ENCODE measurements at regions not wholly inside any gene's neighbourhood (a gene's known extent, or its start where the extent isn't known, plus 50 kb on each side); places are given as distances from the start of the nearest gene placed in this dataset.

- TF ChIP-seq ZFP30 (CRISPR knock-in tag; IDR thresholded peaks at IDR 0.05) = no peak
- TF ChIP-seq CSDC2 (CRISPR knock-in tag; IDR thresholded peaks at IDR 0.05) = no peak
- no peak for ATAC-seq
Observed at GRCh38 chr6:27834879-27835549, 77.2 kb downstream of the OR2B2 start.

DNA sequence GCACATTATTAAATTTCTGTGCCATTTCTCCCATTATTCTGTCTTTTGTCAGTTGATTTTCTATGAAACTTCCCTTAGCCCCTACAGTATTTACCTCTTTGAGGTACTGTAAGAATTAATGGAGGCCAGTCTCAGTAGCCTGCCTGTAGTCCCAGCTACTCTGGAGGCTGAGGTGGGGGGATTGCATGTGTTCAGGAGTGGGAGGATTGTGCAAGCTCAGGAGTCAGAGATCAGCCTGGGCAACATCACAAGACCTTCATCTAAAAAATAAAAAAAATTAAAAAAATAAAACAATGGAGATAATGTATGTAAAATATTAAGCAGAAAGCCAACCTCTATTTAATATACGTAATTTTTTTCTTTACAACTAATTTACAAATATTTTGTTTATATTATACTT lies 77.8 kb downstream of the OR2B2 start:
- no peak for ATAC-seq
- TF ChIP-seq BACH2 (CRISPR knock-in tag; IDR thresholded peaks at IDR 0.05; ENCODE audit: borderline replicate concordance) = no peak
- TF ChIP-seq SNAI2 (CRISPR knock-in tag; IDR thresholded peaks at IDR 0.05) = no peak
- TF ChIP-seq, protein P1, sequence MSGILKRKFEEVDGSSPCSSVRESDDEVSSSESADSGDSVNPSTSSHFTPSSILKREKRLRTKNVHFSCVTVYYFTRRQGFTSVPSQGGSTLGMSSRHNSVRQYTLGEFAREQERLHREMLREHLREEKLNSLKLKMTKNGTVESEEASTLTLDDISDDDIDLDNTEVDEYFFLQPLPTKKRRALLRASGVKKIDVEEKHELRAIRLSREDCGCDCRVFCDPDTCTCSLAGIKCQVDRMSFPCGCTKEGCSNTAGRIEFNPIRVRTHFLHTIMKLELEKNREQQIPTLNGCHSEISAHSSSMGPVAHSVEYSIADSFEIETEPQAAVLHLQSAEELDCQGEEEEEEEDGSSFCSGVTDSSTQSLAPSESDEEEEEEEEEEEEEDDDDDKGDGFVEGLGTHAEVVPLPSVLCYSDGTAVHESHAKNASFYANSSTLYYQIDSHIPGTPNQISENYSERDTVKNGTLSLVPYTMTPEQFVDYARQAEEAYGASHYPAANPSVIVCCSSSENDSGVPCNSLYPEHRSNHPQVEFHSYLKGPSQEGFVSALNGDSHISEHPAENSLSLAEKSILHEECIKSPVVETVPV (CRISPR knock-in tag; IDR thresholded peaks at IDR 0.05) = no peak
- no peak for TF ChIP-seq PATZ1 (CRISPR knock-in tag; IDR thresholded peaks at IDR 0.05; ENCODE audit: borderline replicate concordance)
- no peak for TF ChIP-seq CSDC2 (CRISPR knock-in tag; IDR thresholded peaks at IDR 0.05)
- no peak for TF ChIP-seq ZFP30 (CRISPR knock-in tag; IDR thresholded peaks at IDR 0.05)
- no peak for TF ChIP-seq RARB (CRISPR knock-in tag; IDR thresholded peaks at IDR 0.05)
- TF ChIP-seq ZC3H10 (CRISPR knock-in tag; IDR thresholded peaks at IDR 0.05) = no peak
- no peak for TF ChIP-seq OSR1 (CRISPR knock-in tag; IDR thresholded peaks at IDR 0.05)

- ATAC-seq = peak; percentile 89
Observed at GRCh38 chr6:27831434-27832081, 80.6 kb downstream of the OR2B2 start.

DNA sequence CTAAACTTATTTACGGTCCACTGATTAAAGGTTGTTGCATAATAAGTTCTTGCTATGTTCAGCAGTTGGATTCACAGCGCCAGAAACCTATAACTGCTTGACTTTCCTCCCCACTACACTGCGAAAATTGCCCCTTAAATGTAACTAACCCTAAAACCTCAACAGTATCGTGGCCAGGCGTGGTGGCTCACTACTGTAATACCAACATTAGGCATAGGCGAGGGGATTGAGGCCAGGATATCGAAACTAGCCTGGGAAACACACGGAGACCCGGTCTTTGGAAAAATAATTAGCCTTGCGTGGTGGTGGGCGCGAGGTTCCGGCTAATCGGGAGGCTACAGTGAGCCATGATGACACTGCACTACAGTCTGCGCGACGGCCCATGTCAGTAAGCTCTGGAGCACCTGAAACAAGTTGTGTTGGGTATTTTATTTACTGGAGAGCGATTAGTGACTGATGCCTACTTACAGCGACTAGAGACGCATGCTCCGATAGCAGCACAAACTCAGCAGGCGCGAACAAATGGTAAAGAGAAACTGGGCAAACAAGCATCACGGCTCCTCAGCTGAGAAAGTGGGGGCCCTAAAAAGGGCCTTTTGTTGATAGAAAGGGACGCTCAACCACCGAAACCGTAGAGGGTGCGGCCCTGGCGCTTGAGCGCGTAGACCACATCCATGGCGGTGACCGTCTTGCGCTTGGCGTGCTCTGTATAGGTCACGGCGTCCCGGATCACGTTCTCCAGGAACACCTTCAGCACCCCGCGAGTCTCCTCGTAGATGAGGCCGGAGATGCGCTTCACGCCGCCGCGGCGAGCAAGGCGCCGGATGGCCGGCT lies 81.4 kb downstream of the OR2B2 start:
- peak; percentile 77 for ATAC-seq

DNA sequence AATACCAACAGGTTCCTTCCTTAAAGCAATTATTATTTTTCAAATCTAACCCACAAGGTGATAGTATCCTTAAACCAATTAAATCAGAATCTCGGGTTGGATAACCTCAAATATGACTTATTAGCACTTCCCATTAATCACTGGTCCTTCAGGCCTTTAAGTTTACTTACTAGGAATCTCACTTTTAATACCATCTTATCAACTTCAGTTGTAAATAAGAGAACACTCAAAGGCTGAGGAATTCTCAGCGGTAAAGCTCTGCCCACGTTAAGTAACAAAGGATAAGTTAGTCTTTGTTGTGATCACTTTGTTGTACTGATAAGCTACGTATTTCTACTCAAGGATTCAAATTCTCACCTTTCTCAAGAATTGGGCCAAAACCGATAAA lies 82.0 kb downstream of the OR2B2 start:
- peak; percentile 12 for ATAC-seq
- TF ChIP-seq TOX (CRISPR knock-in tag; IDR thresholded peaks at IDR 0.05; ENCODE audit: borderline replicate concordance) (no peak), ZNF70 (CRISPR knock-in tag; IDR thresholded peaks at IDR 0.05) (no peak), ZNF8 (CRISPR knock-in tag; IDR thresholded peaks at IDR 0.05) (no peak), GLIS3 (CRISPR knock-in tag; IDR thresholded peaks at IDR 0.05) (no peak), OSR1 (CRISPR knock-in tag; IDR thresholded peaks at IDR 0.05) (no peak), ARNTL (CRISPR knock-in tag; IDR thresholded peaks at IDR 0.05; ENCODE audit: borderline replicate concordance, low read depth) (no peak), PATZ1 (CRISPR knock-in tag; IDR thresholded peaks at IDR 0.05; ENCODE audit: borderline replicate concordance) (no peak), RARB (CRISPR knock-in tag; IDR thresholded peaks at IDR 0.05) (no peak), CREB5 (CRISPR knock-in tag; IDR thresholded peaks at IDR 0.05; ENCODE audit: low read depth) (no peak), ZFP30 (CRISPR knock-in tag; IDR thresholded peaks at IDR 0.05) (no peak), ZC3H10 (CRISPR knock-in tag; IDR thresholded peaks at IDR 0.05) (no peak)
- TF ChIP-seq, protein P2, sequence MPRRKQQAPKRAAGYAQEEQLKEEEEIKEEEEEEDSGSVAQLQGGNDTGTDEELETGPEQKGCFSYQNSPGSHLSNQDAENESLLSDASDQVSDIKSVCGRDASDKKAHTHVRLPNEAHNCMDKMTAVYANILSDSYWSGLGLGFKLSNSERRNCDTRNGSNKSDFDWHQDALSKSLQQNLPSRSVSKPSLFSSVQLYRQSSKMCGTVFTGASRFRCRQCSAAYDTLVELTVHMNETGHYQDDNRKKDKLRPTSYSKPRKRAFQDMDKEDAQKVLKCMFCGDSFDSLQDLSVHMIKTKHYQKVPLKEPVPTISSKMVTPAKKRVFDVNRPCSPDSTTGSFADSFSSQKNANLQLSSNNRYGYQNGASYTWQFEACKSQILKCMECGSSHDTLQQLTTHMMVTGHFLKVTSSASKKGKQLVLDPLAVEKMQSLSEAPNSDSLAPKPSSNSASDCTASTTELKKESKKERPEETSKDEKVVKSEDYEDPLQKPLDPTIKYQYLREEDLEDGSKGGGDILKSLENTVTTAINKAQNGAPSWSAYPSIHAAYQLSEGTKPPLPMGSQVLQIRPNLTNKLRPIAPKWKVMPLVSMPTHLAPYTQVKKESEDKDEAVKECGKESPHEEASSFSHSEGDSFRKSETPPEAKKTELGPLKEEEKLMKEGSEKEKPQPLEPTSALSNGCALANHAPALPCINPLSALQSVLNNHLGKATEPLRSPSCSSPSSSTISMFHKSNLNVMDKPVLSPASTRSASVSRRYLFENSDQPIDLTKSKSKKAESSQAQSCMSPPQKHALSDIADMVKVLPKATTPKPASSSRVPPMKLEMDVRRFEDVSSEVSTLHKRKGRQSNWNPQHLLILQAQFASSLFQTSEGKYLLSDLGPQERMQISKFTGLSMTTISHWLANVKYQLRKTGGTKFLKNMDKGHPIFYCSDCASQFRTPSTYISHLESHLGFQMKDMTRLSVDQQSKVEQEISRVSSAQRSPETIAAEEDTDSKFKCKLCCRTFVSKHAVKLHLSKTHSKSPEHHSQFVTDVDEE (CRISPR knock-in tag; IDR thresholded peaks at IDR 0.05) = no peak
- TF ChIP-seq, protein P3, sequence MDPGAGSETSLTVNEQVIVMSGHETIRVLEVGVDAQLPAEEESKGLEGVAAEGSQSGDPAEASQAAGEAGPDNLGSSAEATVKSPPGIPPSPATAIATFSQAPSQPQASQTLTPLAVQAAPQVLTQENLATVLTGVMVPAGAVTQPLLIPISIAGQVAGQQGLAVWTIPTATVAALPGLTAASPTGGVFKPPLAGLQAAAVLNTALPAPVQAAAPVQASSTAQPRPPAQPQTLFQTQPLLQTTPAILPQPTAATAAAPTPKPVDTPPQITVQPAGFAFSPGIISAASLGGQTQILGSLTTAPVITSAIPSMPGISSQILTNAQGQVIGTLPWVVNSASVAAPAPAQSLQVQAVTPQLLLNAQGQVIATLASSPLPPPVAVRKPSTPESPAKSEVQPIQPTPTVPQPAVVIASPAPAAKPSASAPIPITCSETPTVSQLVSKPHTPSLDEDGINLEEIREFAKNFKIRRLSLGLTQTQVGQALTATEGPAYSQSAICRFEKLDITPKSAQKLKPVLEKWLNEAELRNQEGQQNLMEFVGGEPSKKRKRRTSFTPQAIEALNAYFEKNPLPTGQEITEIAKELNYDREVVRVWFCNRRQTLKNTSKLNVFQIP (CRISPR knock-in tag; IDR thresholded peaks at IDR 0.05; ENCODE audit: borderline replicate concordance, low read depth) = no peak
